ENCODE measurements at regions not wholly inside any gene's neighbourhood (a gene's known extent, or its start where the extent isn't known, plus 50 kb on each side); places are given as distances from the start of the nearest gene placed in this dataset.

DNA sequence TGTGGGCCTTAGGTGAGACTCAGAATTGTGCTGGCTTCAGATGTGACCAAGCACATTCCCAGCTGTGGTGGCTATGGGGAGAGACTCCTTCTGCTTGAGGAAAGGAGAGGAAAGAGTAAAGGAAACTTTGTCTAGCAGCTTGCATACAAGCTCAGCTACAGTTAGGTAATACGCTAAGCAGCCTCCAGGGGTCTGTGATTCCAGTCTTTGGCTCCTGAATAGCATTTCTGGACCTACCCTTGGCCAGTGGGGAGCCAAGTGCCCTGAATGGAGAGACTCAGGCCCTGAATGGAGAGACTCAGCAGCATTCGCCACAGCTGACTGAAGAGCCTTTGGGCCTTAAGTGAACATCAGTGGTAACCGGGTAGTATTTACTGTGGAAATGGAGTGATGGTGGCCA is 227.4 kb upstream of the CDH7 start:
- TF ChIP-seq CTCF (IDR thresholded peaks at IDR 0.05) (no peak), POLR2A (IDR thresholded peaks at IDR 0.05) (no peak)

All from Peyer's patch (tissue), 4 donors.